RKO (cell line): ENCODE measurements at regions not wholly inside any gene's neighbourhood (a gene's known extent, or its start where the extent isn't known, plus 50 kb on each side); places are given as distances from the start of the nearest gene placed in this dataset.
A peak's percentile ranks its signal among the peaks of the same experiment; 100 is the strongest.

Source experiments
- DNase-seq: peaks from one replicate; pipeline ENCODE4 v3.0.0-alpha.2; 2016; ENCODE audit warnings: low spot score

DNA sequence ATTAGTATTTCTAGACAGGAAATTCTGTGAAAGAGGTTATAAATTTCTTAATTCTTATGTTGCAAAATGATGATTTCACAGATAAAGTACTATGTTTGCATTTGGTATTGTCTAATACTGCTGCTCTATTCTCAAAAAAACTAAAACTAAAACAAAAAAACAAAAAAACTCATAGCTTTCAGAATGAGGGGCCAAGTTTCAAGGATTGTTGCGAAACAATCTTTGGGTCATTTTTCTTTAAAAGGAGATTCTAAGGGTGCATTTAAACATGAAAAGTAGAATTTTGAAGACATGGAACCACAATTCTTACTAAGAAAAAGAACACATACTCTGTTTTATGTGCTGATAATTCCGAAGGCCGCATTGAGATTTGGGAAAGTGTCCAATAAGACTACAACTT lies 645.1 kb downstream of the ADGRL2 start:
- DNase-seq: no peak

DNA sequence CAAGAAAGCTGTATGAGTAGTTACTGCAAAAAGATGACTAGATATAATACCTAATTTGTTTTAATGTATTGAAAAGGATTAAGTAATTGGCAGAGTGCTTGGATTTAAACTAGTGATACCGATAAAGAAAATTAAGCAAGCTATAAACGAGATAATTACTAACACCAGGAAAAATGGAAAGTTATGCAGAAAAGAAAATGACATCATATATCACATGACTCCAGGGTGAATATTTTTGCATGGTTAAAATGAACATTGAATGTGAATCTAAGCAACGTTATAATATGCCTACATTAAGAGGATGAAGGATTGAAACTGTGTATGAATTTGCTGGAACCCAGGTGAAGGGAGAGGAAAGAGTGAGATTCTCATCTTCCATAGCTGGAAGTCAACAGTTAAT lies 644.4 kb downstream of the ADGRL2 start:
- no peak for DNase-seq

DNA sequence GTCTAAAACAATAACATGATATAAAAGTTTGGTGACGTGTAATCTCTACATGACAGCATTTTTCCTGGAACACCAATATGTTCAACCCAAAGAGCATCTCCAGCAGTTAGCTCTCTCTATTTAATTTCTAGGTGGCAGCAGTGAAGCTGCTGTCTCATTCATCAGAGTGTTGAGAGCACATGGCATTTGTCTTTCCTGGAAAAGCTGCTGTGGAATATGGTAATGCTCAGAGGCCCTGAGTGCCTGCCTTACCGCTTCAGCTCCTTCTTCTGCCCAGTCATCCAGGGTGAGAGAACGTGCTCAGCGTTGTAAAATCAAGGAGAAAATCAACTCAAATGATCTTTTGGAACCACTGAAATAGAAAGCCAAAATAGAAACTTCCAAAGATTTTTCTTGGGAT lies 640.7 kb downstream of the ADGRL2 start:
- no peak for DNase-seq

DNA sequence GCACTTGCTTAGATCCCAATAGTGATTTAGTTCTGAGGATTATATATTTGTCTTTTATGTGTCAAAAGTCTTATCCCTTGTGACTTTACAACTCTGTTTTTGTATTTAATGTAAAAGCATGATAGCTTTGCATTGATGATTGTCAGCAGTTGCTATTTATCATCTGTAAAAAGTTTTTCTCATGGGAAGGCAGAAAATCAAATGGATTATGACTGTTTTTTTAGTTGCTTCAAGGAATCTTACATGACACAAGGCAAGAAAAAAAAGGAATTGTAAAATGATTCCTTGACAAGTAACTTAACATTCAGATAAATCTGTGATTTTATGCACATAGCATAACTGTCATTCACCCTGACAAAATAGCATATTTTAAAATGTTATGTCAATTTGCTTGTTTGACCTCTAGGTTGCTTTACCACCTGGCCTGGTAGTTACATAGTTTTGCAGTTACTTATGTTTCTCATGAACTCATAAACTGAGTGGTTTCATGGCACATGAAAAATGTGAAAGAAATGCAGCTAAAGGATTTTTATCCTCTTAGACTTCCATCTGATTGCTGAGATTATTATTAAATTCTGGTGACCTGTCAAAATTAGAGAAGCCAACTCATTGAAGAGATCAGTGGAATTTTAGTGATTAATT lies 622.6 kb downstream of the ADGRL2 start:
- DNase-seq: no peak

DNA sequence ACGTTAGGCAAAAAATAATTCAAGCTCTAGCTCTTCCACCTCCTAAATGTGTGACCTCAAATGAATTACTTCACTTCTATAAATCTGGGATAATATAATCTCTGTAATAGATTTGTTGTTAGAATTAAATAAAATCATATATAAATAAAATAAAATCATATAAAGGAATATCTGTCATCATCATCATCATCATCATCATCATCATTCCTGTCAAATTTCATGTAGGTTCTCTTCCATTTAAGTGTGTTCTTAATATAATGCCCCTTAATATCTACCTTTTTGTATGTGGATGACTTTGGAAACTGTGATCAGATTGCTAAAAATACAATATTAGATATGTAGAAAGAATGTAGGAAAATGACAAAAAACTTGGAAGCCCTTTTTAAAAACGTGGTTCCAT lies 621.0 kb downstream of the ADGRL2 start:
- DNase-seq: no peak

DNA sequence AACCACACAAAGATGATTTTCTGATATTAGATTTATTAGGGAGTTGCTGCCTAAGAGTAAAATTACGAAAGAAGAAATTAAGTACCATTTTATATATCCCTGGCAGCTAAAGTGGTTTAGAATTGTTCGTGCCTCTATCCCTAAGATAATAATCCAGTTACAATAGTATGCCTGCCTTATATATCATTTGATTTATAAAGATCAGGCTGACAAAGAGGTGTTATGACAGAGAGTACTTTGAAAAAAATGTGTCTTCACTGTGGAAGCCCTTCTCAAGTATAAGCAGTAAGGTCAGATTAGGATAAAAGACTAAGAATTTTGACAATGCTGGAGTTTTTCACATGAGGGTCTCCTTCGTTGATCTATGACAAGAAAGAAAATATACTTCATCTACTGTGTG lies 619.9 kb downstream of the ADGRL2 start:
- DNase-seq: no peak

DNA sequence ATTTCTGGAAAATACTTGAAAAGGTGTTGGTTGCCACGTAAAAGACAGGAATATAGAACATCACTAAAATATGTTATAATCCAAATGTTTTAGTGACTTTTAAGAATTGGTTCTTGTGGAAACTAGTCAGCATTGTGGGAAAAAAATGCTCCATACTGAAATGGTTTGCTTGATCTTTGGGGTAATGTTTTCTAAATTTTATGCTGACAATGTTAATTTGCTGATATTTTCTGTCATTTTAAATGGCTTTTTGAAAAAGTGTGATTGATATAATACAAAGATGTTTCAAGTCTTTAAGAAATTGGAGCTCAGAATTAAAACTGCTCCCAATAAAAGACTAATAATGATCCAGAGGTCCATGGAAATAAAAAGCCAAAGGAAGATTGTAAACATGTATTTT lies 610.9 kb downstream of the ADGRL2 start:
- no peak for DNase-seq

DNA sequence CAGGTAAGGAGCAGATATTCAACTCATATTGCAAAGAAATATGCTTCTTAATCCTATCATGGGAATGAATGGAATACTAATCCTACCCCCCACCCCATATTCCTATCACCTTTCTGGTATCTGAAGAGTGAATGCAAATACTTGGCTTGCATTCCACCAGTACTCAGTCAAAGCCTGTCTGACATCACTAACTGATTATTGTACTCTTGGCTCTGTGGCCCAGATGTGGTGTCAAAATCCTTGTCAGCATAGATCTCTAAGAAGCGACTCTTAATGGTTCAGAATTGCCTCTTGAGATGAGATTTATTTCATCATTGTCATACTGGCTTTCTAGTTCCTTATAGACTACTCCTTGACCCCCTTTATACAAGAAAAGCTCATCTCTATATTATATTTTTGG lies 604.6 kb downstream of the ADGRL2 start:
- no peak for DNase-seq

DNA sequence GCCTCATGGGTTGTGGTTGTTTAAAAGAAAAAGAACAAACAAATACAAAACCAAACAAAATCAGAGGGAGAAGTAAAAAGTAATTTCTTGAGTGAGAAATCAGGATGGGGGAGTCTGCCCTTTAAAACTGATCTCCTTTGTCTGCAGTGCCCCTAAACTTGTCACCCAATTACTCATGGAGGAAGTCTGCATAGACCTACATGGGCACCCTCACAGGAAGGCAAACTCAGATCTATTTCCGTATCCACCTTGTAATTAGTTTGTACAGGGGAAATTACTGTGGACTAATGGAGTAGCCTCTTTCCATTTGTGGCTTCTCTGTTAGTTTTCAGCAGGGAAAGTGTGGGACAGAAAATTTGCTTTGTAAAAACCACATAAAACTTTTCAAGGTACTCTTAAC lies 600.4 kb downstream of the ADGRL2 start:
- no peak for DNase-seq

DNA sequence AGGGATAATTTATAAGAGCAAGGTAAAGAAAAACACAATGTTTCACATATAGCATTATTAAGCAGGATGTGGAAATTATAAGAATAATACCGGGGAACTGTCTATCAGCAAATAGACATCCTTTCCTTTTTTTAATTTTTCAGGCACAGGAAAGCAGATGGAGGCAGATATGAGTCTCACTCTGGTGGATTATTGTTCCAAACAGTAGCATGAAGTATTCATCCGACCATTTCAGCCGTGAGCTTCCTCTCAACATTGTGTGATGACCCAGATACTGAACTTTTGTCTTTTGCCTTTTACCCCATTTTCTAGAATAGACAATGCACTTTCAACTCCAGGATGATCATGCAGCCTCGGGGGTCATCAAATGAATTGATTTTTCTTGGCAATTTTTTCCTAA lies 599.8 kb downstream of the ADGRL2 start:
- DNase-seq: no peak

DNA sequence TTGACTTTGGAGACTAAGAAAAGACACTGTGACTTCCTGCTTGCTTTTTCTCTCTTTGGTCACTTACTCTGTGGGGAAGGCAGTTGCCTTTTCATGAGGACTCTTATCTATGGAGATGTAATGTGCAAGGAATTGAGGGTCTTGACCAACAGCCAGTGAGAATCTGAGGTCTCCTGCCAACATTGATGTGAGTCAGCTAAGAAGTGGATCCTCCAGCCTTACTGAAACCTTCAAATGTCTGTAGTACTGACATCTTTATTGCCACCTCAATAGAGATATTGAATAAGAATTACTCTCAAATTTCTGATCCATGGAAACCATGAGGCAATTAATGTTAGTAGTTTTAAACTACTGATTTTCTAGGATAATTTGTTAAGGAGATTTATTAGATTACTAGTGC lies 598.4 kb downstream of the ADGRL2 start:
- no peak for DNase-seq

DNA sequence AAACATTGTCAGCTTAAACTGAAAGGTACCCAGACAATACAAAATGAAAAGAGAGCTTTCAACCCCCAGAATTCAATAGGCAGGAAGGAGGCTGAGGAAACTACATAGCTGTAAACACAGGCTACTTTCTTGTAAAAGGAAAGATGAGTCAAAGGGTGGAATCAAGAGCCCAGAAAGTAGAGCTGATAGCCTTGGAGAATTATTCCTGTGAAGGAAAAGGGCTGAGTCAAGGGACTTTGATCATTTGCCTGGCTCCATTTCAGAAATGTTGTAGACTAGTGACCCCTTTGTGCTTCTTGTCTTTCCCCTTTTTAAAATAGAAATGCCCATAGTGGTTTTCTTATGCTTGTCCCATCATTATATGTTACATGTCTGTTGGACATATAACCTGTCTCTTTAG lies 597.6 kb downstream of the ADGRL2 start:
- no peak for DNase-seq

DNA sequence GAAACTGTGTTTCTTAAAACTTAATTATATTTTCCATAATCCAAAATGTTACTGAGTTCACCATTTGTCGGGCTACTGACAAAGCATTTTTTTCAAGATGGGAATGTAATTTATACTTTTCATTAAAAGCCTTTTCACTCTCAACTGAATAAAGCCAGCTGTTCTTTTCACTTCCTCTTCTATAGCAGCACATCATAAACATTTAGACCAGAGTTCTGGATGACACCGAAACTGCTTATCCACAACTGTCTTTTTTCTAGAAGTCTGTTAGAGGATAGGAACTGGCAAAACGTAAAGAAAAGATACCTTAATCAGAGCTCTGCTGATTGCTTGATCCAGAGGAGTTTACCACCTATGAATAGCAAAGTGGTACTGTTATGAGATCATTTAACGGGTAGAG lies 594.7 kb downstream of the ADGRL2 start:
- DNase-seq: no peak

DNA sequence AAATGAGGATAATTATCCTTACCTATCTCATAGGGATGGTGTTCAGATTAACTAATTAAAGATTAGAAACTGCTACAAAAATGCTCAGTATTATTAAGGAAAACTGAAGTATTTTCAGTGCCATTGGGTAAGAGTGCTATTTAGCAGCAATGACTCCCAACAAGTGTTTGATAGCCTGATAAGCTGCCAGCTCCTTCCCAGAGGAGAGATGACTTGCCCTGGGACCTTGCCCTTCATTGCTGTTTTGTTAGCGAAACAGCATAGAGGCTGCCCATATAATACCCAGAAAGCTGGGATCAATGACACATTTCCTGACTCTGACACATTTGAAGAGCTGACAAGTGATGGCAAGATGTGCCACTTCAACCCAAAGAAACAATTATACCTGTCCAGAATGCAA lies 592.2 kb downstream of the ADGRL2 start:
- no peak for DNase-seq

DNA sequence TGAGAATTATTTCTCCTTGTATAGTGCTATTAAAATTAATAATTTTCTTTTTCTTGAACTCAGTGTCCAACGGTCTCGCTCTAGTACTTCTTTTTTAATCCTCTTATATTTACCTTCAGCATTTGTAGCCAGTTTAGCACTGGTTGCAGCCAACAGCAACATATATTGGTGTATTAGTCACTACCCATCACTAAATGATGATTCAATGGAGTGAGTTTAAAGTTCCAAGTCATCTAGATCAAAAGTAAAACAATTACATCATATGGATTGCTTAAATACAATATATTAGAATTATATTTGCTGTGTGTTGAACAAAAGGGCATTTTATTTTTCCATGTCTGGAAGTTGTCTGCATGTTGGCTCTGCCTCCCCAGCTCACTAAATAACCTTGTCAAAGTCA lies 591.8 kb downstream of the ADGRL2 start:
- peak; percentile 1 for DNase-seq

DNA sequence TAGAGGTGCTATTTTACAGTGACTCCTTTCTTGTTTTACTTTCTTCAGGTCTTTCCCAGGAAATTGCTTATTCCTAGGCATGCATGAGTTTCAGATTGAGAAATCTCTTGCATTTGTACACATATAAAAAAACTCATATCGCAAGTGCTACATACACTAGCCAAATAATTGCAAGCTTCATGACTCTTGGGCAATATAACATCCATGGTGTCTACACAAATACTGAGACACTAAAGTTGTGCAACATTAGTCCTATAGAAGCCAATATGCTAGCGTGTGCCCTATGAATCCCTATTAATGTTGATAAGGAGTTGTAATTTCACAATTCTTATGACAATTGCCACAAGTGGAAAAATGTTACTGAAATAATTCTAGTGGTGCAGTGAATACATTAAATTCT lies 591.0 kb downstream of the ADGRL2 start:
- DNase-seq: no peak

DNA sequence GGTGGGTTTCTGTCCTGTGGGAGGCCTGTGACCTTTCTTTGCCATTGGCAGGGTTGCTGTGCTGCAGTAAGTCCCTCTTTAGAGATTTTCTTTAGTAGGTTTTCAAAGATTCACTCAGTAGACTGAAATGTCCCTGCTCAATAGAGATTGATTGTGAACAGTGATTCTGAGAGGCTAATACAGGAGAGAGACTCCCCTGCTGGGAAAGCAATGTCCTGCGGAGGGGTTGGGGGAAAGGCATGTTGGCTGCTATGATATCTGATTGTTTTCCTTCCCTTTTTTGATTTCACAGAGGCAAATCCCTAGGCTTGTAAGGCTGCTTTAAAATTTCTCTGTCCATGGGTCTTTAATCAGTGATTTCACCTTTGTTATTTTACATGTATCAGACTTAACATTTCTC lies 589.9 kb downstream of the ADGRL2 start:
- DNase-seq: no peak

DNA sequence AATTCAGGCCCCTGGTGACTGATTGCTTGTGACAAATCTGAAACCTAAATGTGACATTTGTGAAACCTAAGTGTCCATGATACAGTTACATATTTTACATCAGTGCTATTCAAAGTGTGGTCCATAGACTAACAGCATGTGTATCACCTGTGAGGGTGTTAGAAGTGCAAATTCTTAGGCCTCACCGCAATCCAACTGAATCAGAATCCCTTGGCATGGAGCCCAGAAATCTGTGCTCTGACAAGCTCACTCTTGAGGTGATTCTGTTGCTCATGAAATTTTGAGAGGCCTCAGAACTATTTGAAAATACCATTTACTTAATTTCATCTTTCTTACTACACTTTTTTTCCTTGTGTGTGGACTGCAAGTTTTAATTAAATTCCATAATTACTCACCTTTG lies 587.9 kb downstream of the ADGRL2 start:
- DNase-seq: peak; percentile 11

DNA sequence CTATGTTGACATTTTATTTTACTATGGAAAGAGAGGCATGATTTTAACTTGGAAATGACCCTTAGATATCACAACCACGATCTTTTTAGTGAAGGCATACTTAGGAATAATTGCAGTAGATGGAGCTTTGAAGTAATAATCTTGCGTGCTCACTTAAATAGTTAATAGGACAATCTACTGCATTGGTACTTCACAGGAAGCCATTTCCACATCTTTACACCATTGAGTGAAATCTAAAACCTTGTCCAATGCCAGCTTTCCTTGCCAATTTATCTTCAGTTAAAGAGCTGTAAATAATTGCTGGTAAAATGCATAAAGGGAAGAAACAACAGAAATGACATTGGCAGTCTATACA lies 586.3 kb downstream of the ADGRL2 start:
- DNase-seq: no peak

DNA sequence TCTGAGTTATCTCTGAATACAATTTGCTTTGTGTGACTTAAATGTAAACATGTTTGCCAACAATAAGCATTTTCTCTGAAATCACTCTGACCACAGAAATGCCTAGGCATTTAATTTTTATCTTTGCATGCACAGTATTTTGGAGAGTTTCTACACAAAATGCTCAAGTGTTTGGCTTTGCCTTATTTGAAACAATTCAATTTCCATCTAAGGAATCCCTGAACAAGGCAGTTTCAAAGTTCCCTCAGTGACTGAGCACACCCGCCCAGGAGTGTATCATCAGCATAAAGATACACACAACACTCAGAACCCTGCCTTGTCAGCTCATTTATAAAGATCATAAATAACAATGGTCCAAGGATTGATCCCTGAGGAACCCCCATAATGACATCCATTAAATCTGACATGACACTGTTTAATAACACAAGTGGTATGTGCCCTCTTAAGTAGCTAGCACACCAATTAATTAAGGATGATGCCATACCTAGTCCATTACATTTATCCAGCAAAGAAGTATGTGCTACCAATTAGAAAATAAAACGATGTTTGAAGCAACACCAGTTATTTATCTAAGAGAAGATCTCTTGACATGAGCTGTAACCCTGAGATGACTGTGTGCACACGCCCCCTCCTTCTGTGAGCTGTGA lies 585.8 kb downstream of the ADGRL2 start:
- DNase-seq: no peak

DNA sequence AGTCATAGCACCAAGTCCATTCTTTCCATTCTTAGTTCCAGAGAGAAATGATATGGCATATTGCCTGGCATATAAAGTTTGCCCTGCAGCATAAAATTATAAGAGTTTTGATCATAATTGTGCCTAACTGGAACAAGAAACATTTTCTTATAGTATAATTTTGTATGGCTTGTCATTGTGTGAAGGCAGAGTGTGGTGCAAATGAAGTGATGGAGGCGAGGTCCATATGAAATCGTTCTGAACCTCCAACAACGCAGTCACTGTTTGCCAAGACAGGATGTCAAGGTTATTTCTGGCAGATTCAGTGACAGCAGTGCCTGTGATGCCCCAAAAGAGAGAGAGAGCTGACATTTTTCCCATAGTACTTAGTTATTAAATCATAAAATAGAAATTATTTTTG lies 584.0 kb downstream of the ADGRL2 start:
- DNase-seq: no peak

DNA sequence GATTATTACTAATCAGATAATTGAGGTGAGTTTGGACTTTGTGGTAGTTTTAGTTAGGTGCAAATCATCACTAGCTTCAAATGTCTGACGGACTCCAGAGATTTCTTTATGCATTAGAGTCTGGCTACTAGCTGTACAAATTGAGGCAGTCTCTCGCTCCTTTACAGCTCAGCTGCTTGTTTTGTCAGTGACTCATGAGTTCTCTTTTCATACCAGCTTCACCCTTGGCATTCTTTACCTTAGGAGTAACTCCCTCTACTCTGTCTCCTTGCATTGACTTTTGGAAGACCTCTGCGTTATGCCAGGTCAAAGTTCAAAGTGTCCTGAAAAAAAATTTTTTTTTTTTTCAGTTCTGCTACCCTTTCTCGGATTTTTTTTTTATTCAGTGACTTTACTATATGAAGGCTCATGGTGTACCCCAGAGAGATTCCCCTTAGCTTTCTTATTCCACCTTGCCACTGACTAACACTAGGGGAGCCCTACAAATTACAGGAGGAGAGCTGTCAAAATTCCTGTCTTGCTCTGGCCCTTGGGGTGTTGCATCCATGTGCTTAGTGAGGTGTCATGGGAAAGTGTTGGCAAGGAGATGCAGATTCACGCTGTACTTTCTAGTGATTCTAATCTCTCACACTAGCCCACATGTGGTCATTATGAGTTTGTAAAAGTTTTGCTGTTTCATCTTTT lies 576.6 kb downstream of the ADGRL2 start:
- DNase-seq: no peak

DNA sequence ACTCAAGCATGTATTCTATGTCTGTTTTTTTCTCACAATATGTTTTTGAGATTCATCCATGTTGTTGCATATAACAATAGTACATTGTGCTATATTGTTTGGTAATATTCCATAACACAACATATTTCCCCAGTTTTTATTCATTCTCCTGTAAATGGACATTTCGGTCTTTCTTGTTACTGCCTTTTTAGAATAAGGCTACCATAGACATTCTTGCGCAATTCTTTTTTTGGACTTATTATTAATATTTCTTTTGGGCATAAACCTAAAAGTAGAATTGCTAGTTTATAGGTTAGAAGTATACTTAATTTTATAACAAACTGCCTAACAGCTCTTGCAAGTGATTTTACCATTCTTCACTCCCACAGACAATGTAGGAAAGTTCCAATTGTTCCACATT lies 573.0 kb downstream of the ADGRL2 start:
- DNase-seq: no peak
